IMR-90 (cell line): ENCODE measurements at regions not wholly inside any gene's neighbourhood (a gene's known extent, or its start where the extent isn't known, plus 50 kb on each side); places are given as distances from the start of the nearest gene placed in this dataset.

Experiments used
- ATAC-seq: fragments of 200-7000 bp; cut with Tn5 transposase; 2 replicates; pipeline ENCODE4 v1.9.1; 2020; ENCODE audit warnings: low read depth, mild to moderate bottlenecking, moderate library complexity
- BruUV-seq: library from RNA; stranded (reverse); fragments of 400-500 nt; replicated peaks from 2 replicates; lab custom pipeline; 2021; lab: Mats Ljungman, UMichigan
- CTCF ChIA-PET: fragments of 300-600 bp; formaldehyde crosslinking; extraction: SDS; loops from one replicate; lab custom pipeline; 2021; ENCODE audit warnings: antibody characterized with exemption; lab: Yijun Ruan, JAX
- POLR2A ChIA-PET: fragments of 300-600 bp; sonication (Branson Sonifier 250); formaldehyde crosslinking; loops from one replicate; lab custom pipeline; 2022; ENCODE audit warnings: antibody characterized with exemption; ENCODE audit not compliant: unreplicated experiment; lab: Charles Lee
- DNase-seq: peaks from one replicate; pipeline ENCODE4 v3.0.0; 2013
- H2AFZ ChIP-seq: replicated peaks from 2 replicates; pipeline ENCODE3; 2013; ENCODE audit warnings: low read length, mild to moderate bottlenecking; ENCODE audit not compliant: poor library complexity
- H2AK5ac ChIP-seq: 2 replicates; pipeline ENCODE4 v1.6.1; 2013; ENCODE audit warnings: low read depth, low read length, inconsistent platforms
- H2AK9ac ChIP-seq: replicated peaks from 2 replicates; pipeline ENCODE3; 2013; ENCODE audit warnings: mild to moderate bottlenecking, low read depth, low read length, moderate library complexity; ENCODE audit not compliant: poor library complexity
- H2BK120ac ChIP-seq: 2 replicates; pipeline ENCODE4 v1.6.1; 2013; ENCODE audit warnings: low read depth, low read length, inconsistent platforms
- H2BK15ac ChIP-seq: 3 replicates; pipeline ENCODE4 v1.6.1; 2013; ENCODE audit warnings: low read depth, low read length, inconsistent platforms
- H2BK20ac ChIP-seq: 2 replicates; pipeline ENCODE4 v1.6.1; 2013; ENCODE audit warnings: low read depth, mild to moderate bottlenecking, inconsistent platforms, low read length, moderate library complexity
- H2BK5ac ChIP-seq: 2 replicates; pipeline ENCODE4 v1.6.1; 2013; ENCODE audit warnings: mild to moderate bottlenecking, low read depth, low read length, inconsistent platforms; ENCODE audit not compliant: poor library complexity, severe bottlenecking
- H3K14ac ChIP-seq: replicated peaks from 2 replicates; pipeline ENCODE4 v1.6.1; 2013; ENCODE audit warnings: low read depth, low read length, inconsistent platforms
- H3K18ac ChIP-seq: 2 replicates; pipeline ENCODE4 v1.6.1; 2013; ENCODE audit warnings: low read depth, low read length, control low read depth
- H3K23ac ChIP-seq: 2 replicates; pipeline ENCODE4 v1.6.1; 2013; ENCODE audit warnings: low read depth, low read length, inconsistent platforms
- H3K27ac ChIP-seq: 2 replicates; pipeline ENCODE4 v1.5.1; 2013; ENCODE audit warnings: mild to moderate bottlenecking, control low read depth, low read length; ENCODE audit not compliant: insufficient read depth
- H3K27me3 ChIP-seq: 2 replicates; pipeline ENCODE4 v1.6.1; 2013; ENCODE audit warnings: low read length; ENCODE audit not compliant: control insufficient read depth, insufficient read depth
- H3K36me3 ChIP-seq: 2 replicates; pipeline ENCODE4 v1.6.1; 2013; ENCODE audit warnings: low read length, mixed read lengths; ENCODE audit not compliant: control insufficient read depth, insufficient read depth
- H3K4ac ChIP-seq: 2 replicates; pipeline ENCODE4 v1.6.1; 2013; ENCODE audit warnings: low read depth, low read length, inconsistent platforms
- H3K4me1 ChIP-seq: 2 replicates; pipeline ENCODE4 v1.6.1; 2013; ENCODE audit warnings: low read length, mixed read lengths; ENCODE audit not compliant: control insufficient read depth, insufficient read depth
- H3K4me2 ChIP-seq: 2 replicates; pipeline ENCODE4 v1.6.1; 2013; ENCODE audit warnings: low read depth, mild to moderate bottlenecking, control low read depth, low read length, moderate library complexity
- H3K4me3 ChIP-seq: 2 replicates; pipeline ENCODE4 v1.5.1; 2013; ENCODE audit warnings: low read depth, mild to moderate bottlenecking, control low read depth, low read length, moderate library complexity; ENCODE audit not compliant: insufficient read depth
- H3K56ac ChIP-seq: 2 replicates; pipeline ENCODE4 v1.6.1; 2013; ENCODE audit warnings: low read length, inconsistent platforms; ENCODE audit not compliant: insufficient read depth; ENCODE audit errors: extremely low read depth
- H3K79me1 ChIP-seq, 2 experiments: 2 replicates each; pipeline ENCODE4 v1.6.1; 2013; ENCODE audit warnings: low read length in 2 of 2, inconsistent platforms in 1 of 2, low read depth in 1 of 2
- H3K9ac ChIP-seq: 2 replicates; pipeline ENCODE4 v1.6.1; 2013; ENCODE audit warnings: low read depth, low read length, control low read depth
- H3K9me1 ChIP-seq: 2 replicates; pipeline ENCODE4 v1.6.1; 2013; ENCODE audit warnings: low read length, inconsistent platforms; ENCODE audit not compliant: insufficient read depth
- H3K9me3 ChIP-seq: 2 replicates; pipeline ENCODE4 v1.6.1; 2013; ENCODE audit warnings: low read length; ENCODE audit not compliant: control insufficient read depth, insufficient read depth
- H4K20me1 ChIP-seq: 2 replicates; pipeline ENCODE4 v1.6.1; 2013; ENCODE audit warnings: low read length, inconsistent platforms; ENCODE audit not compliant: insufficient read depth
- H4K5ac ChIP-seq: 2 replicates; pipeline ENCODE4 v1.6.1; 2013; ENCODE audit warnings: mild to moderate bottlenecking, low read depth, low read length, control low read depth
- H4K8ac ChIP-seq, 2 experiments: 2 replicates each; pipeline ENCODE4 v1.6.1; 2013; ENCODE audit warnings: low read depth in 2 of 2, low read length in 2 of 2, control low read depth in 1 of 2, inconsistent platforms in 1 of 2
- H4K91ac ChIP-seq: 2 replicates; pipeline ENCODE4 v1.6.1; 2013; ENCODE audit warnings: low read depth, low read length, inconsistent platforms; ENCODE audit not compliant: insufficient read depth
- BHLHE40 ChIP-seq: fragments of 150-350 bp; IDR thresholded peaks from 2 replicates; pipeline ENCODE4 v1.6.1; 2016; ENCODE audit warnings: mild to moderate bottlenecking, low read depth, low read length
- CEBPB ChIP-seq: IDR thresholded peaks from 2 replicates; pipeline ENCODE4 v1.6.1; 2012; ENCODE audit warnings: low read depth, low read length, improper control_type of control experiment
- CHD1 ChIP-seq: IDR thresholded peaks from 2 replicates; pipeline ENCODE4 v1.6.1; 2012; ENCODE audit warnings: low read depth, low read length, improper control_type of control experiment
- MAFK ChIP-seq: IDR thresholded peaks from 2 replicates; pipeline ENCODE4 v1.6.1; 2012; ENCODE audit warnings: low read depth, low read length, improper control_type of control experiment
- MXI1 ChIP-seq: IDR thresholded peaks from 2 replicates; pipeline ENCODE4 v1.6.1; 2012; ENCODE audit warnings: low read depth, mild to moderate bottlenecking, low read length, moderate library complexity, borderline replicate concordance
- RCOR1 ChIP-seq: IDR thresholded peaks from 2 replicates; pipeline ENCODE4 v1.6.1; 2012; ENCODE audit warnings: mild to moderate bottlenecking, low read length, improper control_type of control experiment; ENCODE audit not compliant: insufficient replicate concordance
- WGBS, 2 experiments: methylation state at CpG; one replicate each; pipeline versions ENCODE4 v1.1.5 to v1.1.7; 2013; ENCODE audit warnings: missing lambda C conversion rate in 2 of 2; ENCODE audit not compliant: insufficient read length in 1 of 2; ENCODE audit errors: extremely low coverage in 2 of 2; 5-methylcytosine and 5-hydroxymethylcytosine counted together
- dilution Hi-C: fragments of 300-500 bp; cut with HindIII; formaldehyde crosslinking; loops from one replicate; pipeline ENCODE4 v1.14.3; 2018; ENCODE audit warnings: low sequenced_read_pairs; ENCODE audit not compliant: unreplicated experiment
- in situ Hi-C: fragments of 300-500 bp; cut with MboI; formaldehyde crosslinking; loops from 3 replicates; pipeline ENCODE4 v1.14.3; 2019; ENCODE audit warnings: low sequenced_read_pairs, inconsistent platforms, mixed read lengths
- intact Hi-C: fragments of 100-400 bp; cut with micrococcal nuclease; formaldehyde crosslinking; loops from 2 replicates; pipeline ENCODE4 v1.10.0; 2022
- TF ChIP-seq, protein P1 (sequence below): conservative IDR thresholded peaks from 2 replicates; pipeline ENCODE4 v1.5.1; 2012; ENCODE audit warnings: mild to moderate bottlenecking, low read depth, low read length, improper control_type of control experiment
- TF ChIP-seq, protein P2 (sequence below): fragments of 150-350 bp; IDR thresholded peaks from 2 replicates; pipeline ENCODE4 v1.6.1; 2016; ENCODE audit warnings: low read depth, mild to moderate bottlenecking, low read length, moderate library complexity, borderline replicate concordance

DNA sequence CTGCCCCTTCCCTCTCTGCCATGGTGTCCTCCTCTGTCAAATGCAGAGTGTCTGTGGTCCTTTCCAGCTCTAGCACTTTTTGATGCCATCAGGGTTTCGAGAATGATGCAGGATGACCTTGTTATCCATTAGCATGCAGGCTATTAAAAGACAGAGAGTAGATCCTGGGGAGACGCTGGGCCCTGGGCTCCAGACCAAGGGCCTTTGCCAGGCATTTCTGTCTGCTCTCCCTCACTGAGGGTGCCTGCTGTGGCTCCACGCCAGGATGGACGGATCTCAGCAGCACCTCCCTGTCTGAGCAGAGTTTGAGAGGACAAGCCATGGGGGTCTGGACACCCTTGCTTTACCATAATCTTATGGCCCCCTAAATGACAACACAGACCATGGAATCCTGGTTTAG is 110.8 kb upstream of the CD82 start:
- H4K91ac ChIP-seq: no peak overlapping the region
- CTCF ChIA-PET: no interaction called here
- peaks cover 3% of the 10 kb centered on the region for H3K27me3 ChIP-seq
- H3K9me3 ChIP-seq: no peaks in the 10 kb centered on the region
- in situ Hi-C loops: no loop called here
- H3K27ac ChIP-seq: no peak overlapping the region
- H3K9ac ChIP-seq: no peak overlapping the region
- H3K36me3 ChIP-seq: no peaks in the 10 kb centered on the region
- no peak overlapping the region for H3K4me2 ChIP-seq
- H3K79me1 ChIP-seq: no peaks in the 10 kb centered on the region
- no peak overlapping the region for H2AK5ac ChIP-seq
- WGBS, 2 experiments: 8% methylated on average over 2 of the region's 4 CpGs; no CpG with 5 or more reads in 1 of the 2 experiments
- H4K5ac ChIP-seq: no peak overlapping the region
- no peak overlapping the region for H2BK20ac ChIP-seq
- H2AK9ac ChIP-seq: no peak overlapping the region
- dilution Hi-C loops: no loop called here
- H4K20me1 ChIP-seq: no peaks in the 10 kb centered on the region
- H3K18ac ChIP-seq: no peak overlapping the region
- H3K9me1 ChIP-seq: no peaks in the 10 kb centered on the region
- no peak overlapping the region for H3K4me3 ChIP-seq
- intact Hi-C loops: no loop called here
- TF ChIP-seq CHD1: no peak
- no peak for TF ChIP-seq CEBPB
- TF ChIP-seq BHLHE40: no peak
- TF ChIP-seq, protein P1, sequence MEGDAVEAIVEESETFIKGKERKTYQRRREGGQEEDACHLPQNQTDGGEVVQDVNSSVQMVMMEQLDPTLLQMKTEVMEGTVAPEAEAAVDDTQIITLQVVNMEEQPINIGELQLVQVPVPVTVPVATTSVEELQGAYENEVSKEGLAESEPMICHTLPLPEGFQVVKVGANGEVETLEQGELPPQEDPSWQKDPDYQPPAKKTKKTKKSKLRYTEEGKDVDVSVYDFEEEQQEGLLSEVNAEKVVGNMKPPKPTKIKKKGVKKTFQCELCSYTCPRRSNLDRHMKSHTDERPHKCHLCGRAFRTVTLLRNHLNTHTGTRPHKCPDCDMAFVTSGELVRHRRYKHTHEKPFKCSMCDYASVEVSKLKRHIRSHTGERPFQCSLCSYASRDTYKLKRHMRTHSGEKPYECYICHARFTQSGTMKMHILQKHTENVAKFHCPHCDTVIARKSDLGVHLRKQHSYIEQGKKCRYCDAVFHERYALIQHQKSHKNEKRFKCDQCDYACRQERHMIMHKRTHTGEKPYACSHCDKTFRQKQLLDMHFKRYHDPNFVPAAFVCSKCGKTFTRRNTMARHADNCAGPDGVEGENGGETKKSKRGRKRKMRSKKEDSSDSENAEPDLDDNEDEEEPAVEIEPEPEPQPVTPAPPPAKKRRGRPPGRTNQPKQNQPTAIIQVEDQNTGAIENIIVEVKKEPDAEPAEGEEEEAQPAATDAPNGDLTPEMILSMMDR: no peak
- TF ChIP-seq, protein P2, sequence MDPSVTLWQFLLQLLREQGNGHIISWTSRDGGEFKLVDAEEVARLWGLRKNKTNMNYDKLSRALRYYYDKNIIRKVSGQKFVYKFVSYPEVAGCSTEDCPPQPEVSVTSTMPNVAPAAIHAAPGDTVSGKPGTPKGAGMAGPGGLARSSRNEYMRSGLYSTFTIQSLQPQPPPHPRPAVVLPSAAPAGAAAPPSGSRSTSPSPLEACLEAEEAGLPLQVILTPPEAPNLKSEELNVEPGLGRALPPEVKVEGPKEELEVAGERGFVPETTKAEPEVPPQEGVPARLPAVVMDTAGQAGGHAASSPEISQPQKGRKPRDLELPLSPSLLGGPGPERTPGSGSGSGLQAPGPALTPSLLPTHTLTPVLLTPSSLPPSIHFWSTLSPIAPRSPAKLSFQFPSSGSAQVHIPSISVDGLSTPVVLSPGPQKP: no peak
- no peak for TF ChIP-seq MAFK
- no peak for TF ChIP-seq RCOR1
- TF ChIP-seq MXI1: no peak
- ATAC-seq (no peak), DNase-seq (no peak)
- H2BK5ac ChIP-seq: no peak overlapping the region
- no peak overlapping the region for H3K14ac ChIP-seq
- no peaks in the 10 kb centered on the region for H3K4me1 ChIP-seq
- H4K8ac ChIP-seq: no peak overlapping the region
- H3K23ac ChIP-seq: no peak overlapping the region
- H3K4ac ChIP-seq: no peak overlapping the region
- no peak overlapping the region for H2BK120ac ChIP-seq
- H2BK15ac ChIP-seq: no peak overlapping the region
- BruUV-seq: no TSS peak
- POLR2A ChIA-PET: no interaction called here
- no peak overlapping the region for H2AFZ ChIP-seq
- no peak overlapping the region for H3K56ac ChIP-seq
